ENCODE measurements at regions not wholly inside any gene's neighbourhood (a gene's known extent, or its start where the extent isn't known, plus 50 kb on each side); places are given as distances from the start of the nearest gene placed in this dataset.

DNA sequence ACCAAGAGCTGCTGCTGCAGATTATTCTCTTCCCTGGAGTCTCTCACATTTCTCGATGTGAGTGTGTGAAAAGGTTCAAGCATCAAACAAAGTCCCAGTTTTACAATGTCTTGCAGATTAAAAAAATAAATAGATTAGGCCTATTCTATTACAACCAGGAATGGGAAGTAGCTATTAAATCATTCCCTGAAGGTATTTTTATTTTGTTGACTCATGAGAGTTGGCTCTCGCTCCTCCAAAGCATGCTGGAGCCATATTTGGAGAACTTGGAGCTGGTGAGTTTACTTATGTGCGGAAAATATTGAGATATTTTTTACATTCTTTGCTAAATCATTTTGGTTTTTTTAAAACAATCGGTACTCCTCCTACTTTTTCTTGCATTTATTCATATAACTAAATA, 572.3 kb downstream of the ETNK1 start:
- Mint-ChIP-seq H3K27ac (no peak overlapping the region), H3K36me3 (peaks cover 5% of the 10 kb centered on the region), H3K27me3 (ENCODE audit: low read depth) (no peaks in the 10 kb centered on the region), H3K4me1 (no peaks in the 10 kb centered on the region), H3K9me3 (peaks cover 28% of the 10 kb centered on the region), H3K4me3 (no peak overlapping the region)
- no peak for TF ChIP-seq STAT6 (CRISPR knock-in tag; conservative IDR thresholded peaks at IDR 0.05; ENCODE audit: low read depth)
- TF ChIP-seq, protein P1, sequence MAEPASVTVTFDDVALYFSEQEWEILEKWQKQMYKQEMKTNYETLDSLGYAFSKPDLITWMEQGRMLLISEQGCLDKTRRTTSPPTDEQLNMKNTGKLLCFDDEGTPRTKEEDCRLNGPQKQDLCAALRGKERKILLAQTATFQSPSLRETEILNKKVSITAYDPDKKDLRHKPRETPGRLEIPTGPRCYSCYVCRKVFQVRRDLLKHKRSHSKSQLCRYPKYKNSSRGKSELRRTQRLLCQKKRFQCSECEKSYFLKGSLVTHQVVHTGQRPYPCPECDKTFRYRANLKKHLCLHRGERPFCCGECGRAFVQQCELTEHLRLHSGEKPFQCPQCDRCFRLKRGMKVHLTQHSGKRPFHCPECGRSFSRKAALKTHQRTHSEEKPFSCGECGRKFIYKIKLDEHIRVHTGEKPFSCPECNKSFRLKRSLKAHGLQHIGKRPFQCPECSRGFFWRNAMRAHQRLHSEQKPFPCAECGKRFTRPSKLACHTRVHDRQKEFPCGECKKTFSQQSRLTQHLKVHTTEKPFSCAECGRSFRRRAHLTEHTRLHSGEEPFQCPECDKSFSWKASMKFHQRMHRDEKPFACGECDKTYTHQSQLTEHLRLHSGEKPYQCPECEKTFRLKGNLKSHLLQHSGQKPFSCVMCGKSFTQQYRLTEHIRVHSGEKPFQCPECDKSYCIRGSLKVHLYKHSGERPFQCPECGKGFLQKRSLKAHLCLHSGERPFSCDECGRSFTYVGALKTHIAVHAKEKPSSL (CRISPR knock-in tag; conservative IDR thresholded peaks at IDR 0.05): no peak
- TF ChIP-seq ZBTB43 (CRISPR knock-in tag; IDR thresholded peaks at IDR 0.05): no peak
- TF ChIP-seq ZNF232 (CRISPR knock-in tag; IDR thresholded peaks at IDR 0.05): no peak
- no peak for TF ChIP-seq NR2C2 (CRISPR knock-in tag; IDR thresholded peaks at IDR 0.05)
- no peak for TF ChIP-seq JUN (CRISPR knock-in tag; IDR thresholded peaks at IDR 0.05)
- TF ChIP-seq CBFB (CRISPR knock-in tag; IDR thresholded peaks at IDR 0.05; ENCODE audit: low read depth): no peak
- no peak for TF ChIP-seq PRDM15 (CRISPR knock-in tag; IDR thresholded peaks at IDR 0.05)
- CTCF ChIA-PET: no interaction called here
- ATAC-seq (no peak), DNase-seq (ENCODE audit: low spot score) (no peak)
- POLR2A ChIA-PET: no interaction called here

DNA sequence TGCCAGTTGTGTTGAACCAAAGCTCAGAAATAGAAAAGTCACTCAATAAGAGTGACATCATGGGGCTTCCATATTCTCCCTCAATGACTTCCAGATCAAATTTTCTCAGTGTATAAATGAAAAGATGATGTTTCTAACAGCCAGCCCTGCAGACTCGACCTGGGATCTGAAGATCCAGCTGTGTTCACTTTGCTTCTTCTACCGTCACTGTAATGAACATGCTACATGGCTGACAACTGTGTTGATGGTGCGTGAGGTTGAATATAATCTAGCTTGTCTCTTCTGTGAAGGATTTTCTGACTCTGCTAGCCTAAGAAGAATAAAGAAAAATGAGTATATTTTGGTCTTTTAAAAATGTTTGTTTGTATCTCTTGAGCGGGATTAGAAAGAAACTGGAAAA, 577.8 kb downstream of the ETNK1 start:
- Mint-ChIP-seq H3K36me3 (peaks cover 5% of the 10 kb centered on the region), H3K4me3 (no peak overlapping the region), H3K4me1 (no peaks in the 10 kb centered on the region), H3K27ac (no peak overlapping the region), H3K9me3 (peaks cover 16% of the 10 kb centered on the region), H3K27me3 (ENCODE audit: low read depth) (no peaks in the 10 kb centered on the region)
- TF ChIP-seq ESRRA (CRISPR knock-in tag; IDR thresholded peaks at IDR 0.05; ENCODE audit: borderline replicate concordance) (no peak), MXD4 (CRISPR knock-in tag; IDR thresholded peaks at IDR 0.05; ENCODE audit: borderline replicate concordance) (no peak), E2F5 (CRISPR knock-in tag; IDR thresholded peaks at IDR 0.05) (no peak), PRRX2 (CRISPR knock-in tag; IDR thresholded peaks at IDR 0.05) (no peak), OVOL2 (CRISPR knock-in tag; IDR thresholded peaks at IDR 0.05; ENCODE audit: borderline replicate concordance) (no peak), CREB1 (CRISPR knock-in tag; IDR thresholded peaks at IDR 0.05) (no peak)
- TF ChIP-seq, protein P2, sequence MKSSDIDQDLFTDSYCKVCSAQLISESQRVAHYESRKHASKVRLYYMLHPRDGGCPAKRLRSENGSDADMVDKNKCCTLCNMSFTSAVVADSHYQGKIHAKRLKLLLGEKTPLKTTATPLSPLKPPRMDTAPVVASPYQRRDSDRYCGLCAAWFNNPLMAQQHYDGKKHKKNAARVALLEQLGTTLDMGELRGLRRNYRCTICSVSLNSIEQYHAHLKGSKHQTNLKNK (CRISPR knock-in tag; IDR thresholded peaks at IDR 0.05): no peak
- DNase-seq (ENCODE audit: low spot score) (no peak), ATAC-seq (no peak)
- ChIA-PET POLR2A (no interaction called here), CTCF (no interaction called here)
